ENCODE measurements at regions not wholly inside any gene's neighbourhood (a gene's known extent, or its start where the extent isn't known, plus 50 kb on each side); places are given as distances from the start of the nearest gene placed in this dataset.
"Not testable (repeated sequence)": the region's sequence is repeated elsewhere in the genome, so short reads cannot be mapped to it uniquely, and the experiment has no call there.

DNA sequence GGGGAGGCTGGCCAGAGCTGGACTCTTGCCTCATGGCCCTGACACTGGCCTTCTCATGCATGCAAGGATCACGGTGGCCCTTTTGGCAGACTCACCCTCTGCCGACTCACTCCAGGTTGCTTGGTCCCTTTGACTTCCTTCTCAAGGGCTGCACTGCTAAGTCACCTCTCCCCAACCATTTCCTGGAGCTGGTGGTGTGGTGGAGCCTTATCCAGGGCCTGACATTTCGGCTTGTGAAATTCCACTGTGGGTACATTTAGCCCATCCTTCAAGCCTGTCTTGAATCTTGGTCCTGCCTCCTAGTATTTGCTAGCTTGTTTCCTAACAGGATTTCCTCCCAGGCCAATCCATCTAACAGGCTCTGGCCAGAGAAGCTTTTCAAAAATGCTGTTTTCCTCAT is 52.6 kb upstream of the JUN start:
- peak; percentile 29 for DNase-seq

DNA sequence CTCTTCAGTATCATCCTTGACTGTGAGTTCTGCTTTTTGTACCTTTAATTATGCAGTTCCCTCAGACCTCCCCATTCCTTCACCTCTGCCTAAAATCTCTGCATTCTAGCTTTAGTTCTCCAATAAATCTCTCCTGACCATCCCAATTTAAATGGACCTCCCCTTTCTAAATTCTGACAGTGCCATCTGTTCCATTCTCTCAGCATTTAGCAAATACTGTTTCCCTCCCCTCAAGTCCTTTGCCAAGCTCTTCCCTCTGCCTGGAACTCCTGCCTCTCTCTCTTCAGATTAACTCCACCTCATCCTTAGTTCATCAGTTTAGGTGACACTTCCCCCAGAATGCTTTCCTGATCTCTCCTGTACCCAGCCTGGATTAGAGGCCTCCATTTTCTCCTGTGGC is 54.0 kb upstream of the JUN start:
- peak; percentile 19 for DNase-seq

DNA sequence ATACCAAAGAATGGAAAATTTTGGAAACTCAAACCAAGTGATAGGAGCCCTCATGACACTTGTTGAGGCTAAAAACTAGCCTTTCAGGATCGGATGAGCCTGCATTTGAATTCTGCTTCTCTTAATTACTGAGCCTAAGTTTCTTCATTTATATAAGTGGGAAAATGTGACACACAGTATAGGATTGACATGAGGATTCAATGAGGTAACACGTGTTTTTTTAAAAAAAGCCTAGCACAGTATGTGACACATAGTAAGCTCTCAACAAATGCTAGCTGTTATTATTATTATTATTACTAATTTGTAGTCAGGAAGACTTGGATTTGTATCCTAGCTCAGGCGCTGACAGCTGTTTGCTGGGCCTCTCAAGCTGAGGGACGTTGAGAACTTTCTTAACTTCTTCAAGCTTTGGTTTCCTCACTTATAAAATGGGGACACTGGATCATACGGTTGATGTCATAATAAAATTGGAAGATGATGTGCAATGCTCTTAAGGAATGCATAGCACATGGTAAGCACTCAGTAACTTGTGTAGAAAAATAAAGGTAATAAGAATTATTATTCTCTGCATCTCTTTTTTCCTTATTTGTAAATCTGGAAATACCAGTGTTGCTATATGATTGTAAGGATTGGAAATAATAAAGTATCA is 55.4 kb upstream of the JUN start:
- no peak for DNase-seq

DNA sequence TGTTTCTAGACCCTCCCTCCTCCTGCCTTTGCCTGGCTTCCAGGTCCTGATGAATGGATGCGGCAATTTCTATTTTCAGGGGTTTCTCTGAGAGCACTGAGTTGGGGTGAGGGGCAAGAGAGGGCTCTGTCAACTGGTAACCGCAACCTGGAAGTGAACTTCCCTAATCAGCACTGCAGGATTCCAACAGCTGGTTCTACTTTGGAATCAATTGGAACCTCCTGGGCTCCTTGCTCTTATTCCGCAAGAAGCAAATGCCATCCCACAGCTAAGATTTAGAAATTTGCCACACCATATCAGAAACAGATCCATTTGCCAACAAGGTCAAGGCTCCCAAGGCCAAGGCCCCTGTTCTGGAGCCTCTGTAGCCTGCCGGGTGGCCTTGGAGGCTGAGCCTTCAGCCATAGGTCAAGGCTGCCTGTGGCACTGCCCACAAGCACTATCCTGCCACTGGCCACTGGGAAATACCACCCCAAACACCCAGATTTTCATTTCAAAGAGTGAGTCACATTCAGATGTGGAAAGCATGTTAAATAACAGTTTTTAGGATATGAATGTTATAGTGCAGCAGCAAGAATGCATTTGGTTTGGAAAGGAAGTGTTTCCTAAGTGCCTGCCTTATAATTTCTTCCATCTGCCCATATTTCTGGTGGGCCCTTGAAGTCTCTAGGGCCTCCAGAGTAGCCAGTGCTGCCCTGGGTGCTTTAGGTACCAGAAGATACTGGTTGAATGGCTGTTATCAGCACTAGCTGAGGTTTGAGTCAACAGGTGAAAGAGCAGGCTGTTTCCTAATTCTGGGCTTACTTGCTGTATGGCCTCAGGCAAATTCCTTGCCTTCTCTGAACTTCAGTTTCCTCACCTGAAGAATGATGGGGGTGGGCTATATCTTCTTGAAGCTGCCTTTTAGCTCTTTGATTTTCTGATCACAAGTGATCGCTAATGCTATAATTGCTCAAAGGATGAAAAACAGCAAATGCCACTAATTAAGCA is 56.3 kb upstream of the JUN start:
- DNase-seq, result no peak

DNA sequence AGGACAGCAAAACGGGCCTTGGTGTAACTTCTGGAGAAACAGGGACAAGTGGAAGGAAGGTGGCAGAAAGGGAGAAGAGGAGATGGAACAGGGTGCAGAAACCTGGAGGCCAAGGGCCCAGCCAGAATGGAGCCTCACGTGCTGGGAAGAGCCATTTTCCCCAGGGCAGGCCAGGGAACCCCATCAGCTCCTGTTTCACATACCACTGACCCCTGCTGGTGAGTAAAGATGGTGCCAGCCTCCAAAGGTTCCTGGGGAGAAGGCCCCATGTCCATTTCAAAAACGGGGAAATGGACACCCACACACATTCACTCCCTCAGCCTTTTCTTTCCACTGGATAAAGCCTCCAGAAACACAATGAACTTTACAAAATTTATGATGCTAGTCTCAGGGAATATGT is 57.6 kb upstream of the JUN start:
- DNase-seq, result peak; percentile 73

DNA sequence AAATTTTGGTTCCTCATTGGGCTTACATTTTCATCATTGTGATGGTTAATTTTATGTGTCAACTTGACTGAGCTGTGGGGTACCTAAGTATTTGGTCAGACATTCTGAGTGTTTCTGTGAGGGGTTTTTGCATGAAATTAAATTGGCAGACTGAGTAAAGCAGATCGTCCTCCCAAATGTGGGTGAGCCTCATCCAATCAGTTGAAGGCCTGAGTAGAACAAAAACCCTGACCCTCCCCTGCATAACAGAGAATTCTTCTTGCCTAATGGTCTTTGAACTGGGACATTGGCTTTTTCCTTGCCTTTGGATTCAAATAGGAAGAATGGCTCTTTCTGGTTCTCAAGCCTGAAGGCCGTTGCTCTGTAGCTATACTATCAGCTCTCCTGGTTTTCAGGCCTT is 59.1 kb upstream of the JUN start:
- DNase-seq, result no peak

DNA sequence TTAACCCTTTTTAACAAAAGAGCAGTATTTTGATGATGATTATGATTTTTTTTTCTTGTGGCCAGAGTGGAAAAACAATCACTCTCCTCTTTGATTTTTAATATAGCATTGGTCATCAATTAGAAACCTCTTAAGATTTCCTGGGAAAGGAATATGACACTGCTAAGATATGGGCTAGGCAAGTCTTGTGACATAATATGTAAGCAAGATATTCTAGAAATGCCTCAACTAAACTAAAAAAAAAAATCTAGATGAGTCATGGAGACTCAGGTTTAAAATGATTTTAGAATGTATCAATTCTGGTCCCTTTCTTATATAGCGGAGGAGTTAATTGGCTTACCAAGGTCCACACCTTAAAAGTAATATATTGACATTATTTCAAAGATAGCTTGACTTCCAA is 60.3 kb upstream of the JUN start:
- no peak for DNase-seq

DNA sequence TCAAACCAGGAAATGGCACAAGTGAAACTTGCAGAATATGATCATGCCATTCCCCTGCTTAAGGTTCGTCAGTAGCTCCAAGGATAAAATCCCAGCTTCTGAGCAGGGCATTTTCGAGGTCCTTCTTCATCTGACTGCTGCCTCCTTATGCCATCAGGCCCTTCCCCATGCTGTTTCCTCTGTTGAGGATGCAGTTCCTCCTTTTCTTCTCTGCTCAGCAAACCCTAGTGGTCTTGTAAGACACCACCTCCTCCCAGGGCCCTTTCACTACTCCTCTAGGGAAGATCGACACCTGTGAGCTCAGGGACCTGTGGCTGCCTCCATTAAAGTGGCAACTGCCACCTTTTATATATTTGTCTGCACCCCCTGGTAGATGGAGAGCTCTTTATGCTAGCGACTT is 62.1 kb upstream of the JUN start:
- no peak for DNase-seq

DNA sequence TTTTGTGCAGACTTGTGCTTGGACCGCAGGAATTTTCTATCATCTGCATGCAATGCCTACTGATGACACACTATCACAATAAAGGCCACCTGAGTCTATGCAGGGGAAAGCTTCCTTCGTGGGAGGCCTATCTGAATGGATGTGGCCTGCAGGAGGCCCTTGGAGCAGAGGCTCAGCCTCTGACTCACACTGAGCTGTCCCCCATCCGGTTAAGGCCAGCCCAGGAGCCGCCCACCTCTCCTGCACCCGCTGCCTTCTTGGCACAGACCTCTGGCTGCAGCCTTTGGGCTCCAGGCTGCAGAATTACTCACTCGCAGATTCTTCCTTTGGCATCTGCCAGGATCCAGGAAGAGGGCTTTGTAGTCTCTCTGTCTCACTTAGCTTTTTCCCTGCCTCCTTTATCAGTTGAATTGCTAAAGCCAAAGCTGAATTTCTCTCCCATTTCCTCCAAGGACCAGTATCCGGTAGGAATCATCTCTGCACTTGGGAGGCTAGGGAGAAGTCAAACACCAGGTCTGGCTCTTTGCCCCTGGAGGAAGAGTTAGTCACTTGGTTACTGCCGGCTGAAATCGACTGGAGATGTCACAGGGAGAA is 65.1 kb upstream of the JUN start:
- DNase-seq, result peak; percentile 91

DNA sequence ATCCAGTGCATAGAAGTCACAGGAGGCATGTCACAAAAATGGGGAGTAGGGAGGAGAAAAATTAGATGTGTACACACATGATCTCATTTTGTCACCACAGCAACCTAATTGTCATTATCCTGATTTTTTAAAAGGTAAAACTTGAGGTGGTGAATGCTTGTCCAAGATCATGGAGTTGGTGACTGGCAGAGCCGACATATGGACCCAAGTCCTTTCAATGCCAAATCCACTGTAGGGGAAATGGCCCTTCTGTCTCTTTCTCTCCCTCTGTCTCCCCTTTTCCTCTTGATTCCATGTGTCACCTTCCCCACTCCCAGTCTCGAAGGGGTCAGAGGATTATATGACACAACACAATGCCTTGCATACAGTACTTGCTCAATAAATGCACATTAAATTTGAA is 65.7 kb upstream of the JUN start:
- peak; percentile 68 for DNase-seq

DNA sequence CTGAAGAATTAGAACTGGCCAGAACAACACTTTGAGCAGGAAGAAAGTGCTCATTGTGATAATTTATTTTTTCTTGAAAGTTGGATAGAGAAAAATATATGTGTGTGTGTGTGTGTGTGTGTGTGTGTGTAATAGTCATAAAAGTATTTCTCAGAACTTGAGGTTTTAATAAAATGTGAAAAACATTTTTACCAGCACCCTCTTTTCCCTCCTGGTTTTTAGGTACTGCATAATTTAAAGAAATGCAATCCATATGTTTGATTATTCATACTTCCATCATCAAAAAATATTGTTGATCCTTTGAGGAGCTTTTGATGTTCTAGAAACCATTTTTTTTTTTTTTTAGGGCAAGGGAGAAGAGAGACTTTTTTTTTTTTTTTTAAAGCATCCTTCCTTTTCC is 66.8 kb upstream of the JUN start:
- DNase-seq, result no peak

DNA sequence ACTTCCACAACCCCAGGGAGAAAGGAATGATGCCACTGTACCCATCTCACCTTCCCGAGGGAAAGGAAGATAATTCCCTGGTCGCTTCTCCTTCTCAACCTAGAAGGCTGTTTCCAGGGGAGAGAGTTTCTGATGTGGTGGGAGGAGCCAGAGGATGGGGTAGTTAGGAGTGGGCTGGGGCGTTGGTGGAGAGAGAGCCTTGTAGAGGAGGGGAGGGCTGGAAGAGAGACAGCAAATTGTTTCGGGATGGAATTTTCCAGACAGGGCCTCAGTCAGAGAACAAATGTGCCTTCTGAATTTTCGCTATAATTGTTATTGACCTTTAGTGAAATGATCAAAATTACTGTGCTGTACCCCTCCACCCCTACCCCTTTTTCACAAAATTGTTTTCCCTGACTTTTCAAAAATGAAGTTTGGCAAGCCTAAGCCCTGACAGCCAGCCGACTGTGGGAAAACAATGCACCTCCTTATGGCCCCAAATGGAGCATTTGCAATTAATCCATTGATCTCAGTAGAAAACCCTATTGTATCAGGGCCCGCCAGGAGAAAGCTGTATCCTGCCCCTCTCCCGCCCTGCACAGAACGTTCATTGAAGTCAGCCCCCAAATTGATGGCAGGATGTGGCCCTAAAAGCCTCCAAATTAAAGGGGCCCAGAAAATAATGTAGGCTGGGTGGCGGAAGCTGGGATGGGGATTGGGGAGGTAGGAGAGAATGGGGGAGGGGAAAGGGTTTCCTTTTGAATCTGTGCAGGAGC is 69.1 kb upstream of the JUN start:
- no peak for DNase-seq

DNA sequence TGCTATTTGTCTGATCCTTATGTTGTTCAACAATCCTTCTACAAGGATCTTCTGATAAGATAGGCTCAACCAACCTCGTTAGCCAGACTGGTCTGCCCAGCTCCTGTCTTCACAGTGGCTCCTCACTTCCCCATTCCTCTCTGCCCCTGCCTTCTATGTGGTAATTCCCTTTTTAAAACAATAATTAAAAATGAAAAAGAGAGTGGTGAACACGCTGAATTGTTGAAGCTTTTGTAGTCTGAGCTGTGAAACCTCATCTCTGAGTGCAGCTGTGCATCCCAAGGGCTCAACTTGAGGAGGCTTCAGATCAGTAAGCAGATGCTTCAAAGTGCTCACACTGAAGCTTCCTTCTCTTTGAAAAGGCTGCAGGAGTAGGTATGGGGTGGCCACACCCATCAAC is 70.7 kb upstream of the JUN start:
- peak; percentile 42 for DNase-seq

DNA sequence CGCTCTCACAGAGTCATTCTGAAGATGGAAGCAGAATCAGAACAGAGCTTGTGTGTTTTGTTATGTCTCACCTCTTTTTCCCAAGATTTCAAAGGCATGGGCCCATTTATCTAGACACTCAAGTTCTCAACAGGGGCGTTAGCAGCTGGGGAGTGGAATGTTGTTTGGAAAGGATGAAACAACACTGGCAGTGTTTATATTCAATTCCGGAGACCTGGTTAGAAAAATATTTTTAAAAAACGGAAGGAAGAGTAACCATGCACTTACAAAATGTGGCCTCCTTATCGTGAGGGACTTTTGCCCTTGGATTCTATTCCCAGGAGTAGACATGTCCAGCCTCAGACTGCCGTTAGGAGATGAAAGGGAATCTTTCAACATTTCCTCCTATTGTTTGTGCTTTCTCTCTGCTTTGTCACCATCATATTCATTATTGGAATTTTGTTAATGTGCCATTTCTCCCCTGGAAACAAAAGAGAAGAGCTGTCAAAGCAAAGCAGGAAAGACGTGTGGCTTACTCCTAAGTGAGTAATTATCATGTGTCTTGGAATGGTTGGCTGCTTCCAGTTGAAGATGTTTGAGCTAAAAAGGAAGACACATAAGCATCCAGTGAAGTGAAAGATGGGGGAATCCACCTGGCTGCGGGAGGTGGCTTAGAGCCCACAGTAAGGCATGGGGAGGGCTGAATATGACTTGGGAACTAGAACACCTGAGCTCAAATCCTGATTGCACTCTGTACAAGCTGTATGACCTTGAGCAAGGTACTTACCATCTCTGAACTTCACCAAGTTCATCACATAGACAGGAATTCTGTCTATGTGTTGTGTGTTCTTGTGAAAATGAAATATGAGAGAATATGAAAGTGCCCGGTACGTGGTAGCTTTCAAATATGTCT is 71.7 kb upstream of the JUN start:
- no peak for DNase-seq

DNA sequence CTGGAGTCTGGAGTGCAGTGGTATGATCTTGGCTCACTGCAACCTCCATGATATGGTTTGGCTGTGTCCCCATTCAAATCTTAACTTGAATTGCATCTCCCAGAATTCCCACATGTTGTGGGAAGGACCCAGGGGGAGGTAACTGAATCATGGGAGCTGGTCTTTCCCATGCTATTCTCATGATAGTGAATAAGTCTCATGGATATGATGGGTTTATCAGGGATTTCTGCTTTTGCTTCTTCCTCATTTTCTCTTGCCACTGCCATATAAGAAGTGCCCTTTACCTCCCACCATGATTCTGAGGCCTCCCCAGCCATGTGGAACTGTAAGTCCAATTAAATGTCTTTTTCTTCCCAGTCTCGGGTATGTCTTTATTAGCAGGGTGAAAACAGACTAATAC is 72.4 kb upstream of the JUN start:
- DNase-seq, result not testable (repeated sequence)

DNA sequence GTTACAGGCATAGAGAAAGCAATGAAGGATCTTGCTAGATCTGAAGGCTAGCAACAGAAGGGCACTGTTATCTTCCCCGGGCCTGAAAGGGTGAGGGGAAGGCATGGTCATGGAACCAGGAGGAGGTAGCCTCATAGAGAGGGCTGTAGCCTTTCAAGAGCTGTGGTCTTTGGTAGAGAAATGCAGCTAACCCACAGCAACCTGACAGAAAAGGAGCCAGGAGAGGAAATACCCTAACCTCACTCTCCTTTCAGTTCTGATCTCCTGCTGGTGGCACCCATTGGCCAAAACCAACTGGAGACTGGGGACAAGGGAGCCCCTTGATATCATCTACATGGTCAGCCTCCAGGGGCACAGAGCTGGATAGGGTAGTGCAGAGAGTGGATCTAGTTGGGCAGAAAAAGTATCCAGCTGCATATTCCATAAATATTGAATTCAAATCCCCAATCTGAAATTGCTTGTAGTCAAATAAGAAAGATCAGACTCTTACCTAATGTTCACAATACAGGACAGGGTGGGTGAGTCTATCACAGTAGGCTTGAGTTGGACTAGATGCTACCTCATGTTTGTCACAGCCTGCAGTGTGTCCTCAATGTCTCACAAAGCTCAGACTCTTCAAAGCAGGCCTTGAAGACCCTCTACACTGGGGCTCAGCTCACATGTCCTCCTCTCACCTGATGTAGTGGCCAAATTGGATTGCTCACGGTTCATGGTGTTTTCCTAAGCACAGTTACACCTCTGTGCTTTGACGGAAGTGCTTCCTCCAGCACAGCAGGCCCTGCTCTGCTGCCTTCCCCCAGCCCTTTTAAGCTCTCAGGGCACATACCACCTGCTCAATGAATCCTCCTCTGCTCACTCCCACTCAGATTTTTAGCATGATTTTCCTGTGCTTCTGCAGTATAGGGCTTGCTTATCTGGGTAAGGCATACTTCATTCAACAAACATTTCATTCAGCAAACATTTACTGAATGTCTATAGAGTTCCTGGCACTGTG is 74.1 kb upstream of the JUN start:
- DNase-seq, result peak; percentile 72

DNA sequence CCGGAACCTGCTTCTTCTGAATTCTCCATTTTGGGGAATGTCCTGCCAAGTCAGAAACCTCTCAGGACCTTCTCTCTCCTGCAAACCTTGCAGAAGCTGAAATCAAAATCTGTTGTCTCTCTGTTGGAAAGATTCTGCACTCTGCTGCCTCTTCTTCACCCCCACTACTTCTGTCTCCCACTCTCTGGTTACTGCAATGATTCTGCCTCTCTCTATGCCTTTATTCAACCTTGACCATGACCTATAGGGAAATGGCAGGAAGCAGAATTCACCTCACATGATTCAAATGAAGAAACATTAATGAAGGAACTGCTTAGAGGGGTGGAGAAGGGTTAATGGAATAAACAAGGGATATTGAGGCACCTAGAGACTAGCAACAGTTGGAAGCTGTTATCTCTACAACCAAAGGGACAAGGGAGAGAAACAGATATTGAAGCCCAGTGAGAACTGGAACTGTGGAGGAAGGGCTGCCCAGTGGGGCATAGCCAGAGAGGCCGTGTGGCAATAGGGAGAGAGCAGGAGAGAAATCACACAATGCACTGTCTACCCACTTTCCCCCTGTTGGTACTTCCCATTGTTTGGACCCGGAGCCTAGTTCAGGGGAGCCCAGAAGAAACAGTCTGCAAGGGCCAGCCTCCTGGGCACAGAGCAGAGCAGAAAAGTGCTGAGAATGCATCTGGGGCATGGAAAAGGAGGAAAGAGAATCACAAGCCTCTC is 76.1 kb upstream of the JUN start:
- no peak for DNase-seq

DNA sequence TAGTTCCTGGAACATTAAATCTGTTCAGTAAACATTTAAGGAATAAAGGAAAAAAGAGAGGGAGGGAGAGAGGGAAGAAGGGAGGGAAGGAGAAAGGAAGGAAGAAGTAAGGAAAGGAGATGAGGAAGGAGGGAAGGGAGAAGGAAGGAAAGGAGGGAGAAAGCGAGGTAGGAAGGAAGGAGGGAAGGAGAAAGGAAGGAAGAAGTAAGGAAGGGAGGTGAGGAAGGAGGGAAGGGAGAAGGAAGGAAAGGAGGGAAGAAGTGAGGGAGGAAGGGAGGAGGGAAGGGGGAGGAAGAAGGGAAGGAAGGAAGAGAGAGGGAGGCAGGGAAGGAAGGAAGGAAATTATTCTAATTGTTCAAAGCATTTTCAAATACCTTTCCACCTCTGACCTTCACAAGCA is 77.2 kb upstream of the JUN start:
- DNase-seq, result no peak

DNA sequence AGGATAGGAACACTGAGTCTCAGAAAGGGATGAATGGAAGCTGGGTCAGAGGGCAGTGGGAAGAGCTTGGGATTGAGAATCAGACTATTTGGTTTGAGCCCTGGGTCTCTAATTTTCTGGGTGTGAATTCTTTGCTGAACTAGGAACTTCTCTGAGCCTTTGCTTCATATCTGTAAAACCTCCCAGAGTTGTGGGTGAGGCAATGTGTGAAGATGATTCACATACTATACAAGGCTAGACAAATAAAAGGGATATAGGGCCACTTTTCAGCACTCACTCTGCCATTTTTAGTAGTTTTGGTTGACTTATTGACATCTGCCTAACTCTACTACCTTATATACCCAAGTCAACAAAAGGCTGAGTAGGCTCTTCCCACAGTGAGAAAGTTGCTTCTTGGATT is 77.7 kb upstream of the JUN start:
- DNase-seq, result peak; percentile 42

DNA sequence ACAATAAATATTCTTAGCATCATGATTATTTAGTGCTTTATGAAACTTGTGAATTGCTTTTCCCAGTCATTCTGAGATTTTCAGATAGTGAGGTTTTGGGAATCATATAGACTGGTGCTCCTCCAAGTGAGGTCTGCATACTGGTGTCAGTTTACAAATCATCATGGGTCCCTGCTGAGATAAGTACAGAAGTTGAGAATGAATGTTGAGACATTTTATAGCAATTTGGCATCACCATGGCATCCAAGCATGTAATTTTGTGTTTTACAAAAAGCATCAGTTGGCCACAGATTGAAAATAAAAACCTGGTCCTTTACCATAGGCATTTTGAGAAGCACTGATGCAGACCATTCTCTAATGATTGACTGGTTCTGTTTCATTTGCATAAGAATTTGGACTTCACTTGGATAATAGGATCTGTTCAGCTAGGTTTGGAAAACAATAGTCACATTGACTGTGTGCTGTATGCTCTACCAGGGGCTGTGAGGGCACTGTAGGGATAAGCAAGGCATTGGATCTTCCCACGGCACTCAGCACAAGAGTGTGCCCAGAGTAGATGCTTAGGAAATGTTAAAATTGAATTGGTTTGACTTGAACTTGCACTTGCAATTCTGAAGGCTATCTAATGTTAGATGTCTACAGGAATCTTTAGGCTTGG is 79.0 kb upstream of the JUN start:
- no peak for DNase-seq

All from DMS53 (cell line).